K562 (cell line): ENCODE measurements at regions not wholly inside any gene's neighbourhood (a gene's known extent, or its start where the extent isn't known, plus 50 kb on each side); places are given as distances from the start of the nearest gene placed in this dataset.

Experiments
- ATAC-seq: fragments of 200-7000 bp; cut with Tn5 transposase; 3 replicates; pipeline ENCODE4 v1.9.1; 2020; ENCODE audit warnings: moderate library complexity
- BruUV-seq: library from RNA; stranded (reverse); fragments of 400-500 nt; replicated peaks from 2 replicates; lab custom pipeline; 2021; lab: Mats Ljungman, UMichigan
- CTCF ChIA-PET: fragments of 300-600 bp; formaldehyde crosslinking; extraction: SDS; loops from one replicate; lab custom pipeline; 2021; ENCODE audit warnings: low intra/inter-chr PET ratio; lab: Yijun Ruan, JAX
- POLR2A ChIA-PET: fragments of 300-600, 350-650 bp; sonication (Branson Sonifier 250); formaldehyde crosslinking; extraction: SDS; loops from one replicate; lab custom pipeline; 2021; ENCODE audit warnings: antibody characterized with exemption, inconsistent platforms; lab: Yijun Ruan, JAX
- DNase-seq, 4 experiments: peaks; one replicate each; pipeline versions ENCODE4 v3.0.0 to v3.0.0-alpha.2; 2011 to 2018; ENCODE audit warnings: low spot score in 3 of 4, mixed read lengths in 3 of 4; ENCODE audit errors: extremely low read depth in 1 of 4
- FAIRE-seq: peaks from 2 replicates; lab custom pipeline; 2011; peaks lifted over from hg19 to GRCh38; lab: Jason Lieb, UNC
- H2AFZ ChIP-seq: 2 replicates; pipeline ENCODE4 v1.6.0; 2011; ENCODE audit warnings: low read depth, low read length, control low read depth, inconsistent platforms
- H3K27ac ChIP-seq: fragments of 200-600 bp; 3 replicates; pipeline ENCODE4 v1.8.0; 2011; ENCODE audit warnings: low read depth, mild to moderate bottlenecking, control low read depth, inconsistent platforms, low read length, moderate library complexity, mixed read lengths; ENCODE audit errors: extremely low read depth
- H3K27me3 ChIP-seq, 2 experiments: fragments of 300-600 bp in 1 of 2; 2 replicates in 1 of 2; 3 replicates in 1 of 2; pipeline versions ENCODE4 v1.6.0 to v1.8.0; 2011; ENCODE audit warnings: inconsistent platforms in 2 of 2, low read length in 2 of 2, mild to moderate bottlenecking in 1 of 2, mixed read lengths in 1 of 2, moderate library complexity in 1 of 2; ENCODE audit not compliant: control insufficient read depth in 2 of 2, insufficient read depth in 2 of 2
- H3K36me3 ChIP-seq: fragments of 300-600 bp; 3 replicates; pipeline ENCODE4 v1.8.0; 2011; ENCODE audit warnings: mild to moderate bottlenecking, low read length, inconsistent platforms; ENCODE audit not compliant: control insufficient read depth, insufficient read depth
- H3K4me1 ChIP-seq, 2 experiments: fragments of 200-600 bp in 1 of 2; replicated peaks in 1 of 2; 2 replicates in 1 of 2; 3 replicates in 1 of 2; pipeline versions ENCODE4 v1.5.1 to v1.8.0; 2011; ENCODE audit warnings: inconsistent platforms in 2 of 2, low read length in 2 of 2, mild to moderate bottlenecking in 1 of 2, mixed read lengths in 1 of 2, moderate library complexity in 1 of 2; ENCODE audit not compliant: control insufficient read depth in 2 of 2, insufficient read depth in 2 of 2
- H3K4me2 ChIP-seq: 2 replicates; pipeline ENCODE4 v1.6.1; 2011; ENCODE audit warnings: low read length, control low read depth, inconsistent platforms, mixed read lengths; ENCODE audit not compliant: insufficient read depth
- H3K4me3 ChIP-seq: fragments of 200-600 bp; sonication (generic), shearing (Covaris generic); 2 replicates; pipeline ENCODE4 v1.5.1; 2016; ENCODE audit warnings: control low read depth, inconsistent platforms
- H3K79me2 ChIP-seq: fragments of 200-600 bp; 3 replicates; pipeline ENCODE4 v1.8.0; 2011; ENCODE audit warnings: low read length, inconsistent platforms; ENCODE audit not compliant: control insufficient read depth, insufficient read depth
- H3K9ac ChIP-seq, 2 experiments: 2 replicates each; pipeline versions ENCODE4 v1.6.0 to v1.6.1; 2011; ENCODE audit warnings: low read depth in 2 of 2, low read length in 2 of 2, control low read depth in 1 of 2, inconsistent platforms in 1 of 2, mild to moderate bottlenecking in 1 of 2, mixed read lengths in 1 of 2; ENCODE audit not compliant: insufficient read depth in 1 of 2
- H3K9me1 ChIP-seq: one replicate; pipeline ENCODE4 v1.6.0; 2011; ENCODE audit warnings: inconsistent platforms, mild to moderate bottlenecking, low read length, moderate library complexity; ENCODE audit not compliant: control insufficient read depth, insufficient read depth
- H3K9me3 ChIP-seq: replicated peaks from 2 replicates; pipeline ENCODE4 v1.5.1; 2011; ENCODE audit warnings: low read depth, low read length, inconsistent platforms; ENCODE audit not compliant: control insufficient read depth, insufficient read depth
- H4K20me1 ChIP-seq: replicated peaks from 2 replicates; pipeline ENCODE4 v1.6.1; 2011; ENCODE audit warnings: low read length, inconsistent platforms, mixed read lengths; ENCODE audit not compliant: control insufficient read depth, insufficient read depth
- EZH2 ChIP-seq: IDR thresholded peaks from 2 replicates; pipeline ENCODE4 v1.6.1; 2012; ENCODE audit warnings: low read depth, mild to moderate bottlenecking, inconsistent platforms, low read length, borderline replicate concordance
- FUS ChIP-seq: fragments of 200-400 bp; formaldehyde crosslinking; optimal IDR thresholded peaks from 2 replicates; pipeline ENCODE3; 2017; ENCODE audit warnings: low read depth, low read length
- HMG20B ChIP-seq: fragments of 250-450 bp; sonication (Bioruptor Pico); IDR thresholded peaks from 2 replicates; pipeline ENCODE4 v1.5.0; 2021; ENCODE audit warnings: mild to moderate bottlenecking
- POLR2A ChIP-seq: fragments of 450-650 bp; conservative IDR thresholded peaks from 2 replicates; pipeline ENCODE4 v1.6.1; 2016
- RBM39 ChIP-seq: fragments of 200-400 bp; formaldehyde crosslinking; optimal IDR thresholded peaks from 2 replicates; pipeline ENCODE3; 2018; ENCODE audit warnings: low read depth, low read length
- RNF2 ChIP-seq: sonication (generic); IDR thresholded peaks from 2 replicates; pipeline ENCODE4 v1.6.1; 2016
- SOX6 ChIP-seq: fragments of 450-650 bp; IDR thresholded peaks from 2 replicates; pipeline ENCODE4 v1.6.1; 2014; ENCODE audit warnings: mild to moderate bottlenecking
- TARDBP ChIP-seq: fragments of 450-650 bp; IDR thresholded peaks from 2 replicates; pipeline ENCODE4 v1.6.1; 2016
- ZNF507 ChIP-seq: conservative IDR thresholded peaks from 2 replicates; pipeline ENCODE4 v1.6.1; 2017; ENCODE audit warnings: missing genetic modification characterization, missing compliant biosample characterization
- WGBS: fragments of 100-300 bp; shearing (Covaris generic); methylation state at CpG from one replicate; pipeline ENCODE4 v1.1.6; 2016; ENCODE audit warnings: low coverage, mixed read lengths; ENCODE audit not compliant: insufficient coverage; ENCODE audit errors: missing lambda C conversion rate; 5-methylcytosine and 5-hydroxymethylcytosine counted together
- in situ Hi-C: fragments of 300-500 bp; cut with MboI; formaldehyde crosslinking; loops from 4 replicates; pipeline ENCODE4 v1.15.0; 2018; ENCODE audit warnings: inconsistent platforms, mixed read lengths
- intact Hi-C: fragments of 100-400 bp; cut with micrococcal nuclease; formaldehyde crosslinking; loops from 2 replicates; pipeline ENCODE4 v1.14.2; 2022
- TF ChIP-seq, protein P1 (sequence below): fragments of 450-650 bp; formaldehyde crosslinking; IDR thresholded peaks from 2 replicates; pipeline ENCODE4 v1.4.0; 2020; ENCODE audit warnings: mild to moderate bottlenecking, moderate library complexity
- TF ChIP-seq, protein P2 (sequence below): fragments of 250-450 bp; sonication (Bioruptor Pico); IDR thresholded peaks from 2 replicates; pipeline ENCODE4 v1.5.0; 2020; ENCODE audit warnings: mild to moderate bottlenecking, borderline replicate concordance
- TF ChIP-seq, protein P3 (sequence below): fragments of 250-450 bp; sonication (Bioruptor Pico); IDR thresholded peaks from 2 replicates; pipeline ENCODE4 v1.5.0; 2022; ENCODE audit warnings: mild to moderate bottlenecking

DNA sequence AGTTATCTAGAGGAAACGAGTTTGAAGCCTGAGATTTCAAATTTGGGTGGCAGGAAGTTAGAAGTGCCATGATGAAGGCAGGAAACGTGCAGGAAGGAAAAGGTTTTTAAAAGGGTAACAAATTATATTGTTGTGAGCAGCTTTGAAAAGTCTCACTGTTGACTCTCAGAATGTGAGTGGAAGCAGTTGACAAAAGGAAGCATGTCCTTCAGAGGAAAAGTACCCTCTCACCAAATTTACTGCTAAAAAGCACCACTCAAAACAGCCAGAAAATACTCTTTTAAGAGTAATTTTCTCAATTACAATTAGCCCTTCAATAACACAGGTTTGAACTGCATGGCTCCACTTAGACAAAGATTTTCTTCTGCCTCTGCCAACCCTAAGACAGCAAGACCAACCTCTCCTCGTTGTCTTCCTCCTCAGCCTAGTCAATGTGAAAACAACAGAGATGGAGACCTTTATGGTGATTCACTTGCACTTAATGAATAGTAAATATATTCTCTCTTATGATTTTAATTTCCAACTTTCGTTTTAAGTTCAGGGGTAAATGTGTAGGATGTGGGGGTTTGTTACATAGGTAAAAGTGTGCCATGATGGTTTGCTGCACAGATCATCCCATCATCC lies 117.1 kb upstream of the LIPC start:
- WGBS: 38% methylated on average over 4 of the region's 4 CpGs
- Histone ChIP-seq H3K36me3 (no peaks in the 10 kb centered on the region), H3K27me3 (no peaks in the 10 kb centered on the region), H3K9ac (no peak overlapping the region), H3K4me2 (no peak overlapping the region), H3K9me1 (no peaks in the 10 kb centered on the region), H3K4me3 (no peak overlapping the region), H3K9me3 (no peaks in the 10 kb centered on the region), H3K4me1 (peaks cover 0 to 12% of the 10 kb centered on the region in 2 experiments; a peak in 4 of 5 replicates), H4K20me1 (no peaks in the 10 kb centered on the region), H2AFZ (peak overlapping the region; percentile 46), H3K27ac (no peak overlapping the region), H3K79me2 (no peaks in the 10 kb centered on the region)
- TF ChIP-seq HMG20B (no peak), RBM39 (no peak), FUS (no peak)
- TF ChIP-seq, protein P1, sequence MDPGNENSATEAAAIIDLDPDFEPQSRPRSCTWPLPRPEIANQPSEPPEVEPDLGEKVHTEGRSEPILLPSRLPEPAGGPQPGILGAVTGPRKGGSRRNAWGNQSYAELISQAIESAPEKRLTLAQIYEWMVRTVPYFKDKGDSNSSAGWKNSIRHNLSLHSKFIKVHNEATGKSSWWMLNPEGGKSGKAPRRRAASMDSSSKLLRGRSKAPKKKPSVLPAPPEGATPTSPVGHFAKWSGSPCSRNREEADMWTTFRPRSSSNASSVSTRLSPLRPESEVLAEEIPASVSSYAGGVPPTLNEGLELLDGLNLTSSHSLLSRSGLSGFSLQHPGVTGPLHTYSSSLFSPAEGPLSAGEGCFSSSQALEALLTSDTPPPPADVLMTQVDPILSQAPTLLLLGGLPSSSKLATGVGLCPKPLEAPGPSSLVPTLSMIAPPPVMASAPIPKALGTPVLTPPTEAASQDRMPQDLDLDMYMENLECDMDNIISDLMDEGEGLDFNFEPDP: no peak
- FAIRE-seq (no peak), DNase-seq (no peak), ATAC-seq (no peak)
- BruUV-seq: no TSS peak
- ChIA-PET CTCF (no interaction called here), POLR2A (interaction anchor here (0.6 to 0.7 kb wide), 2 partner anchors 13 to 22 kb away, joined by 3 to 4 read pairs; no protein-coding TSS in a partner anchor)
- in situ Hi-C loops: no loop called here
- intact Hi-C loops: no loop called here

DNA sequence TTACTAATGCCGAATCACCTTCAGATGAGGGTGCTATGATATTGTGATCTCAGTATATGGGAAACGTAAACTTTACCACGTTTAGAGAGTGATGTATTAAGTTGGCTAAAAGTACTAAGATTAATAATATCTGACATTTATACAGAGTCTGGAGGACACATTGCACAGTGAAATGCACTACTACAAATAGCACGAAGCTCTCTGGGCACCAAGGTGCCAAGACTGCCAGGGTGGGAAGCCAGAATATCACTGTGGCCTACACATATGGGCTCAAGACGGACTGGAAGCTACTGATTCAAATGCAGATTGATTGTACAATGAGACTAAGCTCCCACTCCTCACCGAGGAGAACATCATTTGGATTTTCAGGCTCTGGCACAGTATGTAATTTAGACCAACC lies 113.3 kb upstream of the LIPC start:
- Histone ChIP-seq H3K27me3 (no peaks in the 10 kb centered on the region), H3K9me3 (no peaks in the 10 kb centered on the region), H3K4me3 (no peak overlapping the region), H3K27ac (no peak overlapping the region), H2AFZ (no peak overlapping the region), H3K9ac (no peak overlapping the region), H3K36me3 (no peaks in the 10 kb centered on the region), H3K9me1 (no peaks in the 10 kb centered on the region), H3K4me1 (no peaks in the 10 kb centered on the region; a peak in 1 of 5 replicates), H3K79me2 (no peaks in the 10 kb centered on the region), H3K4me2 (no peak overlapping the region), H4K20me1 (no peaks in the 10 kb centered on the region)
- in situ Hi-C loops: no loop called here
- BruUV-seq: no TSS peak
- DNase-seq (no peak), ATAC-seq (no peak), FAIRE-seq (no peak)
- 62% methylated on average over 6 of the region's 6 CpGs for WGBS
- intact Hi-C loops: no loop called here
- ChIA-PET POLR2A (interaction anchor here (0.6 kb wide), 1 partner anchor 62 kb away, joined by 3 read pairs; no protein-coding TSS in a partner anchor), CTCF (no interaction called here)
- TF ChIP-seq, protein P2, sequence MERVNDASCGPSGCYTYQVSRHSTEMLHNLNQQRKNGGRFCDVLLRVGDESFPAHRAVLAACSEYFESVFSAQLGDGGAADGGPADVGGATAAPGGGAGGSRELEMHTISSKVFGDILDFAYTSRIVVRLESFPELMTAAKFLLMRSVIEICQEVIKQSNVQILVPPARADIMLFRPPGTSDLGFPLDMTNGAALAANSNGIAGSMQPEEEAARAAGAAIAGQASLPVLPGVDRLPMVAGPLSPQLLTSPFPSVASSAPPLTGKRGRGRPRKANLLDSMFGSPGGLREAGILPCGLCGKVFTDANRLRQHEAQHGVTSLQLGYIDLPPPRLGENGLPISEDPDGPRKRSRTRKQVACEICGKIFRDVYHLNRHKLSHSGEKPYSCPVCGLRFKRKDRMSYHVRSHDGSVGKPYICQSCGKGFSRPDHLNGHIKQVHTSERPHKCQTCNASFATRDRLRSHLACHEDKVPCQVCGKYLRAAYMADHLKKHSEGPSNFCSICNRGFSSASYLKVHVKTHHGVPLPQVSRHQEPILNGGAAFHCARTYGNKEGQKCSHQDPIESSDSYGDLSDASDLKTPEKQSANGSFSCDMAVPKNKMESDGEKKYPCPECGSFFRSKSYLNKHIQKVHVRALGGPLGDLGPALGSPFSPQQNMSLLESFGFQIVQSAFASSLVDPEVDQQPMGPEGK: no peak
- TF ChIP-seq TARDBP (no peak), SOX6 (no peak), POLR2A (no peak), ZNF507 (no peak), EZH2 (no peak), RNF2 (no peak)
- TF ChIP-seq, protein P3, sequence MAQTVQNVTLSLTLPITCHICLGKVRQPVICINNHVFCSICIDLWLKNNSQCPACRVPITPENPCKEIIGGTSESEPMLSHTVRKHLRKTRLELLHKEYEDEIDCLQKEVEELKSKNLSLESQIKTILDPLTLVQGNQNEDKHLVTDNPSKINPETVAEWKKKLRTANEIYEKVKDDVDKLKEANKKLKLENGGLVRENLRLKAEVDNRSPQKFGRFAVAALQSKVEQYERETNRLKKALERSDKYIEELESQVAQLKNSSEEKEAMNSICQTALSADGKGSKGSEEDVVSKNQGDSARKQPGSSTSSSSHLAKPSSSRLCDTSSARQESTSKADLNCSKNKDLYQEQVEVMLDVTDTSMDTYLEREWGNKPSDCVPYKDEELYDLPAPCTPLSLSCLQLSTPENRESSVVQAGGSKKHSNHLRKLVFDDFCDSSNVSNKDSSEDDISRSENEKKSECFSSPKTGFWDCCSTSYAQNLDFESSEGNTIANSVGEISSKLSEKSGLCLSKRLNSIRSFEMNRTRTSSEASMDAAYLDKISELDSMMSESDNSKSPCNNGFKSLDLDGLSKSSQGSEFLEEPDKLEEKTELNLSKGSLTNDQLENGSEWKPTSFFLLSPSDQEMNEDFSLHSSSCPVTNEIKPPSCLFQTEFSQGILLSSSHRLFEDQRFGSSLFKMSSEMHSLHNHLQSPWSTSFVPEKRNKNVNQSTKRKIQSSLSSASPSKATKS (CRISPR knock-in tag): no peak
